22Rv1 (cell line): ENCODE measurements at regions not wholly inside any gene's neighbourhood (a gene's known extent, or its start where the extent isn't known, plus 50 kb on each side); places are given as distances from the start of the nearest gene placed in this dataset.

ENCODE experiments used
- ZFX ChIP-seq: fragments of 450-650 bp; IDR thresholded peaks from 2 replicates; pipeline ENCODE4 v1.6.1; 2017; ENCODE audit warnings: antibody characterized with exemption, borderline replicate concordance
- TF ChIP-seq, protein P1 (sequence below): fragments of 450-650 bp; IDR thresholded peaks from 2 replicates; pipeline ENCODE4 v1.5.1; 2017; ENCODE audit warnings: mild to moderate bottlenecking

DNA sequence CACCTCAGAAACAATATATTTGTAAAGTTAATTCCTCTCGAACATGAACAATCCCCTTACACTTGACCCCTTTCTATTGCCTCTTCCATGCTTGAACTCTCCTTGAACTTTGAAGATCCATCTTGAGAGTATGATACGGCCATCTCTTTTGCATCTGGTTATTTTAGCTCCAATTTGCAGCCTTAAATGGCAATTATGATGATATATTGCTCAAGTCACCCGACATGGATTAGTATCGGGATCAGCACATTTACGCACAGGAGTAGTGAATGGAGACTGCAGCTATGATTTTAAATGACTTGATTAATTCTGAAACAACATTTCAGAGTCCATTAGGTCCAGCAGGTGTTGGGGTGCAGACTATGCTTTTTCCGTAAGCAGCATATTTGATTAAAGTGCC is 143.8 kb upstream of the PAQR3 start:
- TF ChIP-seq, protein P1, sequence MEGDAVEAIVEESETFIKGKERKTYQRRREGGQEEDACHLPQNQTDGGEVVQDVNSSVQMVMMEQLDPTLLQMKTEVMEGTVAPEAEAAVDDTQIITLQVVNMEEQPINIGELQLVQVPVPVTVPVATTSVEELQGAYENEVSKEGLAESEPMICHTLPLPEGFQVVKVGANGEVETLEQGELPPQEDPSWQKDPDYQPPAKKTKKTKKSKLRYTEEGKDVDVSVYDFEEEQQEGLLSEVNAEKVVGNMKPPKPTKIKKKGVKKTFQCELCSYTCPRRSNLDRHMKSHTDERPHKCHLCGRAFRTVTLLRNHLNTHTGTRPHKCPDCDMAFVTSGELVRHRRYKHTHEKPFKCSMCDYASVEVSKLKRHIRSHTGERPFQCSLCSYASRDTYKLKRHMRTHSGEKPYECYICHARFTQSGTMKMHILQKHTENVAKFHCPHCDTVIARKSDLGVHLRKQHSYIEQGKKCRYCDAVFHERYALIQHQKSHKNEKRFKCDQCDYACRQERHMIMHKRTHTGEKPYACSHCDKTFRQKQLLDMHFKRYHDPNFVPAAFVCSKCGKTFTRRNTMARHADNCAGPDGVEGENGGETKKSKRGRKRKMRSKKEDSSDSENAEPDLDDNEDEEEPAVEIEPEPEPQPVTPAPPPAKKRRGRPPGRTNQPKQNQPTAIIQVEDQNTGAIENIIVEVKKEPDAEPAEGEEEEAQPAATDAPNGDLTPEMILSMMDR: no peak
- TF ChIP-seq ZFX: no peak
